A673 (cell line): ENCODE measurements at regions not wholly inside any gene's neighbourhood (a gene's known extent, or its start where the extent isn't known, plus 50 kb on each side); places are given as distances from the start of the nearest gene placed in this dataset.
A peak's percentile ranks its signal among the peaks of the same experiment; 100 is the strongest.

ENCODE experiments used
- BruUV-seq: library from RNA; stranded (reverse); fragments of 400-500 nt; replicated peaks from 2 replicates; lab custom pipeline; 2021; lab: Mats Ljungman, UMichigan
- CTCF ChIA-PET: fragments of 300-600 bp; sonication (Branson Sonifier 250); formaldehyde crosslinking; loops from one replicate; lab custom pipeline; 2022; ENCODE audit warnings: antibody characterized with exemption; lab: Charles Lee
- POLR2A ChIA-PET: fragments of 300-600 bp; sonication (Branson Sonifier 250); formaldehyde crosslinking; loops from one replicate; lab custom pipeline; 2022; ENCODE audit warnings: antibody characterized with exemption; ENCODE audit not compliant: low non-redundant PET; lab: Charles Lee
- DNase-seq: peaks from one replicate; pipeline ENCODE4 v3.0.0-alpha.2; 2015; ENCODE audit warnings: low spot score
- H3K27ac ChIP-seq: fragments of 200-600 bp; sonication (generic); 2 replicates; pipeline ENCODE4 v1.5.1; 2016; ENCODE audit warnings: mixed run types, low read depth, mild to moderate bottlenecking, mixed read lengths, antibody characterized with exemption, low read length; ENCODE audit not compliant: poor library complexity, severe bottlenecking
- H3K27me3 ChIP-seq: fragments of 200-600 bp; sonication (generic); replicated peaks from 2 replicates; pipeline ENCODE4 v1.6.1; 2017; ENCODE audit warnings: mixed run types, low read depth, mild to moderate bottlenecking, mixed read lengths, antibody characterized with exemption, low read length; ENCODE audit not compliant: insufficient read depth, poor library complexity
- H3K36me3 ChIP-seq: fragments of 200-600 bp; sonication (generic); 2 replicates; pipeline ENCODE4 v1.6.1; 2016; ENCODE audit warnings: mixed run types, mild to moderate bottlenecking, mixed read lengths, antibody characterized with exemption, low read length; ENCODE audit not compliant: insufficient read depth, poor library complexity, severe bottlenecking
- H3K4me1 ChIP-seq: fragments of 200-600 bp; sonication (generic); 2 replicates; pipeline ENCODE4 v1.6.1; 2017; ENCODE audit warnings: mixed run types, mild to moderate bottlenecking, mixed read lengths, antibody characterized with exemption, low read length; ENCODE audit not compliant: insufficient read depth, poor library complexity, severe bottlenecking
- H3K4me3 ChIP-seq: fragments of 200-600 bp; sonication (generic); 2 replicates; pipeline ENCODE4 v1.5.1; 2016; ENCODE audit warnings: low read depth, mixed run types, mild to moderate bottlenecking, mixed read lengths, low read length; ENCODE audit not compliant: poor library complexity, severe bottlenecking
- H3K9me3 ChIP-seq: fragments of 200-600 bp; sonication (generic); 2 replicates; pipeline ENCODE4 v1.6.1; 2016; ENCODE audit warnings: mixed run types, low read depth, mild to moderate bottlenecking, mixed read lengths, antibody characterized with exemption, low read length; ENCODE audit not compliant: poor library complexity, severe bottlenecking
- EZH2 ChIP-seq: fragments of 200-600 bp; sonication (generic); IDR thresholded peaks from 2 replicates; pipeline ENCODE4 v1.6.1; 2017; ENCODE audit warnings: borderline replicate concordance, low read depth, mild to moderate bottlenecking, mixed read lengths, antibody characterized with exemption, low read length; ENCODE audit not compliant: poor library complexity, severe bottlenecking
- intact Hi-C: fragments of 100-400 bp; cut with micrococcal nuclease; formaldehyde crosslinking; loops from one replicate; pipeline ENCODE4 v1.10.0; 2022; ENCODE audit not compliant: unreplicated experiment
- TF ChIP-seq, protein P1 (sequence below): fragments of 300-800, 200-600 bp; sonication (generic); conservative IDR thresholded peaks from 2 replicates; pipeline ENCODE4 v1.5.1; 2017; ENCODE audit warnings: low read depth, mild to moderate bottlenecking, antibody characterized with exemption, low read length, moderate library complexity, mixed read lengths

DNA sequence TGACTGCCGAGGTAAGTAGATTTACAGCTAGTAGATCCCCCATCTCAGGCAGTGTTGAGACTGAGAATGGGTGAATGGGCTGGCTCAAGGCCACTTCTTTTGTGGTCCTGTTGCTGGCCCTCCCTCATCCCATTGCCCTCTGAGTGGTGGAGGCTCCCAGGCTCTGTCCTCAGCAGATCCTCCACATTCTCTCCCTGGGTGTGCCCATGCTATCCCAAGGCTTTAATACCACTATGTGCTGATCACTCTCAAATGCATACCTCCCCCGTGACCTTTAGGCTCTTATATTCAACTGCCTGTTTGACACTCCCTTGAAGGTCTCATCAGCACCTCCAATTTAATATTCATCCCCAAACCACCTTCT, 271.8 kb downstream of the GLI2 start:
- Histone ChIP-seq H3K4me3 (no peak overlapping the region), H3K36me3 (no peaks in the 10 kb centered on the region), H3K27me3 (no peaks in the 10 kb centered on the region), H3K27ac (no peak overlapping the region), H3K4me1 (no peaks in the 10 kb centered on the region), H3K9me3 (no peaks in the 10 kb centered on the region)
- no TSS peak for BruUV-seq
- no peak for DNase-seq
- TF ChIP-seq, protein P1, sequence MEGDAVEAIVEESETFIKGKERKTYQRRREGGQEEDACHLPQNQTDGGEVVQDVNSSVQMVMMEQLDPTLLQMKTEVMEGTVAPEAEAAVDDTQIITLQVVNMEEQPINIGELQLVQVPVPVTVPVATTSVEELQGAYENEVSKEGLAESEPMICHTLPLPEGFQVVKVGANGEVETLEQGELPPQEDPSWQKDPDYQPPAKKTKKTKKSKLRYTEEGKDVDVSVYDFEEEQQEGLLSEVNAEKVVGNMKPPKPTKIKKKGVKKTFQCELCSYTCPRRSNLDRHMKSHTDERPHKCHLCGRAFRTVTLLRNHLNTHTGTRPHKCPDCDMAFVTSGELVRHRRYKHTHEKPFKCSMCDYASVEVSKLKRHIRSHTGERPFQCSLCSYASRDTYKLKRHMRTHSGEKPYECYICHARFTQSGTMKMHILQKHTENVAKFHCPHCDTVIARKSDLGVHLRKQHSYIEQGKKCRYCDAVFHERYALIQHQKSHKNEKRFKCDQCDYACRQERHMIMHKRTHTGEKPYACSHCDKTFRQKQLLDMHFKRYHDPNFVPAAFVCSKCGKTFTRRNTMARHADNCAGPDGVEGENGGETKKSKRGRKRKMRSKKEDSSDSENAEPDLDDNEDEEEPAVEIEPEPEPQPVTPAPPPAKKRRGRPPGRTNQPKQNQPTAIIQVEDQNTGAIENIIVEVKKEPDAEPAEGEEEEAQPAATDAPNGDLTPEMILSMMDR = no peak
- no peak for TF ChIP-seq EZH2
- CTCF ChIA-PET = no interaction called here
- intact Hi-C loops = no loop called here
- POLR2A ChIA-PET = no interaction called here

DNA sequence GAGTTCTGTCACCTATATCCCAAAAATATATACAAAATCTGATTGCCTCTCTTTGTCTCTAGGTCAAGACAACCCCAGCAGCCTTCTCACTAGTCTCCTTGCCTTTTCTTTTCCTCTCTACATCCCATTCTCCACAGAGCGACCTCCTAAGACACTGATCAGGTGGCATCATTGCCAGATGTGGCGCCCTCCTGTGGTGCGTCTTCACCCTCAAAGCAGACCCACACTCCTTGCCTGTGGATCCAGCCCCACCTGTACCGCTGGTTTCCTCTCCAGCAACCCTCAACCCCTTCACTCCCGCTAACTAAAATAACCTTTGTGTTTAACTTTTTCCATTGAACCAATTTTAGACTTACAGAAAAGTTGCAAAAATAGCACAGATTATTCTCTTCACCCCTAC, 273.3 kb downstream of the GLI2 start:
- intact Hi-C loops = no loop called here
- no TSS peak for BruUV-seq
- DNase-seq = peak; percentile 19
- ChIA-PET POLR2A (no interaction called here), CTCF (no interaction called here)
- Histone ChIP-seq H3K36me3 (no peaks in the 10 kb centered on the region), H3K27me3 (no peaks in the 10 kb centered on the region), H3K4me3 (no peak overlapping the region), H3K4me1 (no peaks in the 10 kb centered on the region), H3K9me3 (no peaks in the 10 kb centered on the region), H3K27ac (no peak overlapping the region)
- TF ChIP-seq, protein P1 = peak; percentile 67
- TF ChIP-seq EZH2 = no peak

DNA sequence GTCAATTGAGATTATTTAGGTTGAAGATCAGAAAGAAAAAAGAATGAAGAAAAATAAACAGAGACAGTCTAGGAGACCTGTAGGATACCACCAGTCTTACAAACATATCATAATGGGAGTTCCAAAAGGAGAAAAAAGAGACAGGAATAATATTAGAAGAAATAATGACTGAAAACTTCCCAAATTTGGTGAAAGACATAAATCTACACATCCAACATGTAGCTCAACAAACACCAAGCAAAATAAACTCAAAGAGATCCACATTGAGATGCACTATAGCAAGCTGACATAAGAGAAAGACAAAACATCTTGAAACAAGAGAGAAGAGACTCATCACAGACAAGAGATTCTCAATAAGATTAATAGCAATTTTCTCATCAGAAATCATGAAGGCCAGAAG, 274.0 kb downstream of the TFCP2L1 start:
- Histone ChIP-seq H3K36me3 (no peaks in the 10 kb centered on the region), H3K27ac (no peak overlapping the region), H3K4me1 (no peaks in the 10 kb centered on the region), H3K4me3 (no peak overlapping the region), H3K27me3 (no peaks in the 10 kb centered on the region), H3K9me3 (peaks cover 4% of the 10 kb centered on the region)
- no peak for DNase-seq
- BruUV-seq = no TSS peak
- intact Hi-C loops = no loop called here
- TF ChIP-seq EZH2 = no peak
- TF ChIP-seq, protein P1 = no peak
- CTCF ChIA-PET = no interaction called here
- POLR2A ChIA-PET = interaction anchor here (0.6 kb wide), 1 partner anchor 28 kb away, joined by 5 read pairs; no protein-coding TSS in a partner anchor
